H4 (cell line): ENCODE measurements at regions not wholly inside any gene's neighbourhood (a gene's known extent, or its start where the extent isn't known, plus 50 kb on each side); places are given as distances from the start of the nearest gene placed in this dataset.
A peak's percentile ranks its signal among the peaks of the same experiment; 100 is the strongest.
"Not testable (repeated sequence)": the region's sequence is repeated elsewhere in the genome, so short reads cannot be mapped to it uniquely, and the experiment has no call there.

Source experiments
- DNase-seq: peaks from one replicate; pipeline ENCODE4 v3.0.0-alpha.2; 2015; ENCODE audit warnings: low spot score

GRCh38 chr7:17396692-17397091 is 98.2 kb downstream of the AHR start:
- DNase-seq, result no peak

GRCh38 chr7:17401791-17402627 is 103.6 kb downstream of the AHR start:
- DNase-seq, result no peak

DNA sequence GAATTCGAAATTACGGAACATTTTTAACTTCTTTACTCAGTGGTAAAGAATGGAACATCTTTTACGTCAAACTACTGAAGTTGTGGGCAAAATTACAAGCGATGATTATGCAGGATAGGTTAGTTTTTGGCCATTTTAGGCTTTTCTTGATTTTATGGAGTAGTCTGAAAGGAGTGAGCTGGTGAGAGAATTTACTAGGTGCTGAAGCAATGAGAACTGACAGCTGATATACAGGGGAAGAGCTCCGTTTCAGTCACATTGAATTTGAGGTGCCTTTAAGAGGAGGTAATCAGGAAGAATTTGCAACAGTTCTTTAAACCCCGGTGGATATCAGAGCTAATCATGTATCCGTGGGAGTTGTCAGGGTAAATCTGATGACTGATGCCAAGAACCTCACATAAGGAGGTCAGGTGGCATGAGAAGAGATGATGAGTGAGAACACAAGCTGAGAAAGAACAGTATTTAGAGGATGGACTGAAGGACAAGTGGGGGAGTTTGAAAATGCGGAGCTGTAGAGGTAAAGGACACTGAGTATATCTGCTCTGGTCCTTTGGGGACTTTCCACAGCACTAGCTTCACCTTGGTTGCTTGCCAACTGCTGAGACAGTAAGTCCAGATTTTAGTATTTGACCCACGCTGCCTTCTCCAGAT is 104.3 kb downstream of the AHR start:
- DNase-seq, result no peak

- DNase-seq, result no peak
These were observed 105.6 kb downstream of the AHR start for GRCh38 chr7:17404006-17404405.

GRCh38 chr7:17405786-17406185 is 107.3 kb downstream of the AHR start:
- peak; percentile 97 for DNase-seq

GRCh38 chr7:17406738-17407137 is 108.3 kb downstream of the AHR start:
- DNase-seq, result no peak

DNA sequence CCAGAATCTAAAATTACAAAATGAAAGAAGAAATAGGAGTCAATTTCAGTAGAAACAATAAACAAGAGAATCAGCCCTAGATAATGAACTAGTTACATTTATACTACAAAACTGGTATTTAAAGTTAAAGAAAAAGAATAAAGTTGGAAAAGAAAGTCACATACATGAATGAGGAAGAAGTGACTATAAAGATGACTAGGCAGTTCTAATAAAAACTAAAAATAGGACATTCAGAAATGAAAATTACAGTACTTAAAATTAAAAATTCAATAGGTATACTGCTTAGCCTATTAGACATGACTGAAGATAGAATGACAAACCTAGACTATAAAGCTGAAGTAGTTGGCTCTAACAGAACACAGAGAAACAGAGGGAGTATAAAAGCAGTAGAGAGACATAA is 108.8 kb downstream of the AHR start:
- DNase-seq, result no peak

DNA sequence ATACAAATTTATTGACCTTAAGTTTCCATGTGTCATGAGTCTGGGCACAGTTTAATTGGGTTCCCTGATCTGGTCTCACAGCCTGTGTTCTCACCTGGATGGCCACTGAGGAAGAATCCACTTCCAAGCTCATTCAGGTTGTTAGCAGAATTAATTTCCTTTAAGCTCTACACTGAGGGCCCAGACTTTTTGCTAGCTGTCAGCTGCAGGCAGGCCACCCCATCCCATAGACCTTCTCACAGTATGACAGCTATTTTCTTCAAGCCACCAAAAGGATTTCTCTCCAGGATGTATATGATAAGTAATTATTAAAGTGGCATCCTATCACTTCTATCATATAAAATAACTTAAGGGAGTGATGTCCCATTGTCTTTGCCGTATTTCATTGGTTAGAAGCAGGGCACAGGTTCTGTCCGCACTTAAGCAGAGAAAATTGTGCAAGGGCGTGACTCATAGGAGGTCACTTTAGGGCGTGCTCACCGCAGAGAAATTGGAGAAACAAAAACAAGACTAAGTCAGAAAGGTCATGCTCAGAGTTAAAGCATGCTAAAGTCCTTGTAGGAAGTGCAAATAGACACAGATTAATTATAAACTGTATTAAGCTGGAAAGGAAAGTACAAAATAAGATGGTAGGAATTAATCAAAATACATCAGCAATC is 109.9 kb downstream of the AHR start:
- peak; percentile 100 for DNase-seq

DNA sequence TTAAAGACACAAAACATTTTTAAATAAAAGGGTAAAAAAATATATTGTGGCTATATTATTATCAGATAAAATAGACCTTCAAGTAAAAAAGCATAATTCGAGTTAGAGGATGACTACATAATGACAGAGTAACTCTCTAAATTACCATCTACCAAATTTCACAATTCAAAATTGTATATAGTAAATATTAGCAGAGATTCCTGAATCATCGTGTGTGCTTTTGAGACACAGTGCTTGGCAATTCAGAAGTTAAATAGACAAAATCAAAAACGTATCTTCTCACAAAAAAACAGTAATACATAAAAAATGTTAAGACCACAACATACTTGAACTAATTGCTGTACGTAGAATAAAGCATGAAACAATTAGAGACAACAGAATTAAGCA is 110.4 kb downstream of the AHR start:
- no peak for DNase-seq

DNA sequence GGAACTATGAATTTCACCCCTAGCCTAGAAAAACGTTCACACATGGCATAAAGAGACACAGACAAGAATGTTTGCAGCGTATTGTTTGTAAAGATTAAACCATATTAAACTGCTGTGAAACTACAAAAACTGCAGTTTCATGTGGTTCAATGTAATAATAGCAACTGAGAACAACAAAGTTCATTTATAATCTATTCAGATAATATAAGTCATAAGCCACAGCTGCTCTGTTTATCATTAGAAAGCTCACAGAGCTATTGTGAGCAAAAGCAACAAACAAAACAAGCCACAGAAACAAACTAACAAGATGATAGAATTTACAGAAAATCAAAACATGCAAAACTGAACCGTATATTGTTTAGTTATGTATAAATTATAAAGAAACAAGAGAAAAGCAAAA is 113.5 kb downstream of the AHR start:
- DNase-seq, result no peak

DNA sequence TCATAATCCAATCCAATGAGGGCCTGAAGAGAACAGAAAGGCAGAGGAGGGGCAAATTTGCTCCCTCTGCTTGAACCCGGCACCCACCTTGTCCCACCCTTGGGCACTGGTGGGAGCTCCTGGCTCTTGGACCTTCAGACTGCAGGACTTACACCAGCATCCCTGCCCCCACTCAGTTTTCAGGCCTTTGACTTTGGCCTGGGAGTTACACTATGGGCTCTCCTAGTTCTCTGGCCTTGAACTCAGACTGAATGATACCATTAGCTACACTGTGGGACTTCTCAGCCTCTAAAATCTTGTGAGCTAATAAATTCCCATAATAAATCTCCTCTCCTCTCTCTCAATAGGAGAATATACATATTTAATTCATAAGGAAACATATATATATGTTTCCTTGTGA is 114.4 kb downstream of the AHR start:
- no peak for DNase-seq

DNA sequence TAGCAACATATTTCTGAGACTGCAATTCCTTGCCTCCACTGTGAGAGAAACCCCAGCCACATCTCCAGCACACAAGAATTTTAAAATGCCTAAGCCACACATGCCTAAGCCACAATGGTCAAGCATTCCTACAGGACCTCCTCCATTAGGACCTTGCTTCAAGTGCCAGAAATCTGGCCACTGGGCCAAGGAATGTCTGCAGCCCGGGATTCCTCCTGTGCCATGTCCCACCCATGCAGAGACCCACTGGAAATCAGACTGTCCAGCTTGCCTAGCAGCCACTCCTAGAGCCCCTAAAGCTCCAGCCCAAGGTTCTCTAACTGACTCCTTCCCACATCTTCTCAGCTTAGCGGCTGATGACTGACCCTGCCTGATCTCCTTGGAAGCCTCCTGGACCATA is 117.5 kb downstream of the AHR start:
- DNase-seq, result no peak

DNA sequence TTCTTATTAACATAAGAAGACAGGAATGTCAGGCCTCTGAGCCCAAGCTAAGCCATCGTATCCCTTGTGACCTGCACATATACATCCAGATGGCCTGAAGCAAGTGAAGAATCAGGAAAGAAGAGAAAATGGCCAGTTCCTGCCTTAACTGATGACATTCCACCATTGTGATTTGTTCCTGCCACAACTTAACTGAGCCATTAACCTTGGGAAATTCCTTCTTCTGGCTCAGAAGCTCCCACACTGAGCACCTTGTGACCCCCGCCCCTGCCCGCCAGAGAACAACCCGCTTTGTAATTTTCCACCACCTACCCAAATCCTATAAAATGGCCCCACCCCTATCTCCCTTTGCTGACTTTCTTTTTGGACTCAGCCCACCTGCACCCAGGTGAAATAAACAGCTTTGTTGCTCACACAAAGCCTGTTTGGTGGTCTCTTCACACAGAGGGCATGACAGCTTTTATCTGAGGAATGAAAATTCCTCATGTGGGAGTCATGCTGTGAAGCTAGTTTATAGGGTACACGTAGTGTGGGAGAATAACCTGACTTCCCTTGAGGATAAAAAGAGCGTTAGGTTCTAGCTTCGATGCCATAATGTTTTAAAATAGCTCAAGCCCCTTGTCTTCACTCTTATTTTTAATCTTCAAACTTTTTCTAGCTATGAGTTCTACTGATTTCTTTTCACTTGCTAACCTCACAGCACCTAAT is 122.0 kb downstream of the AHR start:
- DNase-seq, result not testable (repeated sequence)

GRCh38 chr7:17421941-17422340 is 123.5 kb downstream of the AHR start:
- DNase-seq, result peak; percentile 54

- peak; percentile 76 for DNase-seq
These were observed 124.5 kb downstream of the AHR start for GRCh38 chr7:17422966-17423365.

- no peak for DNase-seq
These were observed 129.5 kb downstream of the AHR start for GRCh38 chr7:17427924-17428323.

DNA sequence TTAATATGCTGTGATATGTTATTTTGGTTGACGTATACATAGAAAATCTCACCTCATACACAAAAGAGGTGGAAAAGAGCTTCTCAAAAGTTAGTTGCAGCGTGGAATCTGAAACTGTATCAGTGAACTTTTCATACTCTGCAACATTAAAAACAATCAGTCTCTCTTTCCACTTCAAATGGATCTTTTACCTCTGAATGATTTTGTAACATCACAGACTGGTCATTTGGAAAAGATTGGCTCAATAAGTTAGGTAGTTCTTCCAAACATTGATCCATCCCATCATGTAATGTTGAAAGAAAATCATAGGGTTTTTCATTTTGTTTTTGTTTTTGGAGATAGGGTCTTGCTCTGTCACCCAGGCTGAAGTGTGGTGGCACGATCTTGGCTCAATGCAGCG is 131.1 kb downstream of the AHR start:
- DNase-seq, result no peak

DNA sequence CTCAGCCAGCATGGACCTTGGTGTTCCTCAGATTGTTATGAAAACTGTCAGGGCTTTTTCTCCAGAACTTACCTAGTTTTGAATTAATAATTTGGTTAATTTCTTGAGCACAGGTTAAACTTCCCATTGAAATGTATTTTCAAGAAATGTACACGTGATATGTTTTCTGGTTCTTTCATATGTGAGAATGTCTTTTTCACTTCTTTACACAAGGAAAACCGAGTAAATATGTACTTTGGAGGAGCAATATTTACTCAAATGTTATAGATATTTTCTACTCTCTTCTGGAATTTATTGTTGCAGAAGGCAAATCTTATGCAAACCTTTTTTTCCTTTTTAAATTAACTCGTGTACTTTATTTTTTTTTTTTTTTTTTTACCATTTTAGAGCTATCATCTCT is 134.3 kb downstream of the AHR start:
- no peak for DNase-seq

DNA sequence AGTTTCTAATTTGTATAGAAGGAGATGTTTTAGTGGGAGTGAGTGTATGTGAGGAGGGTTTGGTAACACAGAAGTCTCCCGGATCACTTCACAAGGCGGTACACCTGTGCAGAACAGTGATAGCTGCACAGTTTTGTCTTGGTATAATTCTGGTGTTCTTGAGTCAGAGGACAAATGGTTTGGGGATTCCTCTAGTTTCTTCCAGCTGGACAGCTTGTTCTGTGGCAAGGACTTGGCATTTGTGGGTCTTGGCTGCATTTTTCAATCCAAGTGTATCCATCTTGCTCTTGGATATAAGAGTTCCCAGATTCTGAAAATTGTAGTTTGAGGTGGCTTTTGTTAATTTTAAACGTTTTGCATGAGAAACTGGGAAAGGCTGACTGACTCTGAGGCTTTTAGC is 135.7 kb downstream of the AHR start:
- DNase-seq, result no peak

DNA sequence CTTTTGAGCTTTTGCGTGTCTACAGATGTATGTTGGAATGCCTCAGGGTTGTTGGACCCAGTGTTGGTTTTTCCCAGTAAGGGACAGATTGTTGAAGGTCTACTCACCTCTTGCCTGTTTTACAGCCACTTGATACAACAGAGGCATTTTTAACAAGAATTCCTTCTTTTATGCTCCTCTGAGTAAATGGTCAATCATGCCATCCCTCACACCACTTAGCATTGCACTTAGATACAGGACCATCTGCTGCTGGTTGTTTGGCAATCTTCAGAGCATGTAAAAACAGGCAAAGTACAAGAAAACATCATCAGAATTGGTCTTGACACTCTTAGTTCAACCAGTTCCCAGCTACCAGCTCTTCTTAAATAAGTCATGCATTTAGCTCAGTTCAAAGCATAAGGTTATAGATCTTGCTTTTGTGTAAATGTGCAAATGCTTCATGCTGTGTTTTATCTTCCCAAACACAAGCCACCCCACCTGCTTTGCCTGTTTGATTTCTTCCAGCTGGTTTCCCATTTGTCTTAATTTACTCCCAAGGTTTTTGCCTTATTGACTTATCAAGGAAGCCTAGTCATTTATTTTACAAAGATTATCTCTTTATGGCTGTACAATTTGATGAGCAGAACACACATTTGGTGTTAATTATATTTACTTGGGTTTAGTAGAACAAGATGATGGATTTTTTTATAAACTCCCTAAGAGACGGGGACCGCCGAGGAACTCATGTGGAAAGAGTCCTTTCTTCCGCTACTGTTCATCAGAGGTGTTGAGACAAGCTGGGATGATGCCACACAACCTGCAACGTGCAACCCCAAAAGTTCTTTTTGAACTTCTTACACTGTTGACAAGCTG is 136.6 kb downstream of the AHR start:
- DNase-seq, result no peak

DNA sequence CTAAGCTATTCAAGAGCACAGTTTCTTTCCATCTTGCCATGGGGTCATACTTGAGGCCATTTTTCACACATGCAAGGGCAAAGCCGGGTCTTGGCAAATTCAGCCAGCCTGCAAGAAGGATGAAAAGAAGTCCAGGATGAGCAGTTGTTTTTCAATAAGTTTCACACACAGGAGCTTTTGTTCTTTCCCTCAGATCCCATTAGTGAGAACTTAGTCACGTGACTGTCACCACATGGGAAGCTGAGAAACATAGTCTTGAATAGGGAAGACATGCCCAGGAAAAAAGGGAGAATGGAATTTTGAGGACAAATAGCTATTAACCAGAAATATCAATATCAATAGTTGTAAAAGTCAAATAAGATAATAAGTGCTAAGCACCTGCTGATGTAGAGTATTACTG is 137.7 kb downstream of the AHR start:
- DNase-seq, result no peak
